ENCODE measurements at regions not wholly inside any gene's neighbourhood (a gene's known extent, or its start where the extent isn't known, plus 50 kb on each side); places are given as distances from the start of the nearest gene placed in this dataset.

DNA sequence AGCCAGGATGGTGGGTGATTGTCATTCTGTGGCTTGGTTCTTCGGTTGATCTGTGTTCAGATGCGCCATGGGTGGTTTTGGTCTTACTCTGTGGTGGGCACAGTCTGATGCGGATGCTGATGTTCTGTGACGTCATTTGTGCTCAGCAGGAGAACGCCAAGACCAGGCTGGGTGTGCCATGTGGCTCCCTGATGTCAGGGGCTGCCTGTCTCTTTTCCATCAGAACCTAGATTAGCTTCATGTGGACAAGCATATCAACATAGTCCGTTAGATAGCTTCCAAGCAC, 100.6 kb upstream of the ARL4C start (continued):
- TF ChIP-seq RELB (IDR thresholded peaks at IDR 0.05; ENCODE audit: low read depth) (no peak), NFIC (IDR thresholded peaks at IDR 0.05; ENCODE audit: low read depth, low read length) (no peak)

DNA sequence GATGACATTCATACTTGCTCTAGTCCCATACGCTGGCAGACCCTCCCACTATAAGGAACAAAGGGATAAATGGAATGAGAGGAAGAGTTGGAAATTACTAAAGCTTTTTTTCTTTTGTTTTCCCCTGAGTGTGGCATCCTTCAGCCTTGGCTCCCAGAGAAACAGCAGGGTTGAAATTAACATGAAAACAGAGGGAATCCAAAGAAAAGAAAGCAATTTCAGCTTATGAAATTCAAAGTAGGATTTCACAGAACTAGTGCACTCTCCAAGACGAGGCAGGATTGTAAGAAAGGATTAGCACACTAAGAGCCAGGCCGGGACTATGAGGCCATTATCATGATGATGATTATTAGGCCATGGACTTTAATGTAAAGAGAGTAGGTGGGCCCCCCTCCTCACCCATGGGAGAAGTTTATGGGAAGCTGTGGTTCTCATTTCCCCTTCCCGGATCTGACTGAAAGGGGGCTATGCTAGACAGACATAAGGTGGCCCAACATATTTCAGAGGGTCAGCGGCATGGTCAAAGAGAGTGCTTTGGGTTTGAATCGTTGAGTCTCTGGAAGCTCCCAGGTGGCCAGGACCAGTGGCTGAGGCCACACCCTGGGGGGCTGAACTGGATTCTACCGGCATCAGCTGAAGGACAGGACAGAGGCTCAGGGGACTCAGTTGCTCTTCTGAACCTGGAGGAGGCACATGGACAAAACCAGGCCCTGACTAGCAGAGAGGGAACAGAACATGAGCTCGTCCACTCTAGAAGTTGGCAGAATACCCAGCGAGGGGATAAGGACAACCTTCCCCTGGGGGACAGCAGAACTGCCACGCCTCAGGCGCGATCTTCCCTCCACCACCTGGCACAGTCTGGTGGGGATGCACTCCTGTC, 100.1 kb upstream of the ARL4C start:
- H3K27me3 ChIP-seq (replicated peaks in 1 of 2; ENCODE audit: control insufficient read depth in 2 of 2, insufficient read depth in 2 of 2, low read length in 1 of 2): no peaks in the 10 kb centered on the region
- no peak overlapping the region for H3K27ac ChIP-seq (ENCODE audit: control insufficient read depth, insufficient read depth)
- no peaks in the 10 kb centered on the region for H4K20me1 ChIP-seq (ENCODE audit: control insufficient read depth, insufficient read depth)
- H3K79me2 ChIP-seq (ENCODE audit: control insufficient read depth, insufficient read depth, low read length): no peaks in the 10 kb centered on the region
- H3K9ac ChIP-seq (ENCODE audit: control insufficient read depth, insufficient read depth, low read length): no peak overlapping the region
- ATAC-seq: no peak
- in situ Hi-C loops (cut with MboI) (no loop called here), intact Hi-C loops (cut with micrococcal nuclease; ENCODE audit: unreplicated experiment) (no loop called here)
- 20% methylated on average over 12 of the region's 12 CpGs for WGBS (ENCODE audit: insufficient coverage, insufficient replicate concordance, low lambda C conversion rate, missing lambda C conversion rate)
- no peak overlapping the region for H3K4me2 ChIP-seq (ENCODE audit: control insufficient read depth, insufficient read depth)
- no peak for FAIRE-seq
- no peak for DNase-seq (ENCODE audit: low read depth, low spot score)
- no peaks in the 10 kb centered on the region for H3K9me3 ChIP-seq (replicated peaks; ENCODE audit: control insufficient read depth, insufficient read depth, low read length)
- no peaks in the 10 kb centered on the region for H3K36me3 ChIP-seq (ENCODE audit: control insufficient read depth in 2 of 2, insufficient read depth in 2 of 2, low read length in 1 of 2)
- no peaks in the 10 kb centered on the region for H3K4me1 ChIP-seq (ENCODE audit: control insufficient read depth, insufficient read depth, low read length)
- H3K4me3 ChIP-seq: no peak overlapping the region
- TF ChIP-seq, protein P1, sequence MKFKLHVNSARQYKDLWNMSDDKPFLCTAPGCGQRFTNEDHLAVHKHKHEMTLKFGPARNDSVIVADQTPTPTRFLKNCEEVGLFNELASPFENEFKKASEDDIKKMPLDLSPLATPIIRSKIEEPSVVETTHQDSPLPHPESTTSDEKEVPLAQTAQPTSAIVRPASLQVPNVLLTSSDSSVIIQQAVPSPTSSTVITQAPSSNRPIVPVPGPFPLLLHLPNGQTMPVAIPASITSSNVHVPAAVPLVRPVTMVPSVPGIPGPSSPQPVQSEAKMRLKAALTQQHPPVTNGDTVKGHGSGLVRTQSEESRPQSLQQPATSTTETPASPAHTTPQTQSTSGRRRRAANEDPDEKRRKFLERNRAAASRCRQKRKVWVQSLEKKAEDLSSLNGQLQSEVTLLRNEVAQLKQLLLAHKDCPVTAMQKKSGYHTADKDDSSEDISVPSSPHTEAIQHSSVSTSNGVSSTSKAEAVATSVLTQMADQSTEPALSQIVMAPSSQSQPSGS (IDR thresholded peaks at IDR 0.05; ENCODE audit: low read length): no peak
- TF ChIP-seq EGR1 (IDR thresholded peaks at IDR 0.05; ENCODE audit: borderline replicate concordance in 1 of 2, low read depth in 2 of 2, low read length in 2 of 2) (no peak), SP1 (IDR thresholded peaks at IDR 0.05; ENCODE audit: low read depth, low read length) (no peak), ZNF274 (IDR thresholded peaks at IDR 0.05; ENCODE audit: insufficient read depth, insufficient read length) (no peak), FOXM1 (IDR thresholded peaks at IDR 0.05; ENCODE audit: low read depth, low read length) (no peak), TBL1XR1 (IDR thresholded peaks at IDR 0.05; ENCODE audit: low read depth, low read length) (no peak), CBFB (IDR thresholded peaks at IDR 0.05; ENCODE audit: low read depth) (no peak), CREM (IDR thresholded peaks at IDR 0.05; ENCODE audit: low read depth) (no peak), ZNF24 (IDR thresholded peaks at IDR 0.05) (no peak), ZZZ3 (IDR thresholded peaks at IDR 0.05; ENCODE audit: control insufficient read depth, insufficient read length, low read depth) (no peak), CEBPB (IDR thresholded peaks at IDR 0.05; ENCODE audit: borderline replicate concordance in 1 of 2, low read depth in 2 of 2, low read length in 2 of 2) (no peak), ZBTB33 (IDR thresholded peaks at IDR 0.05) (no peak), CBX3 (IDR thresholded peaks at IDR 0.05; ENCODE audit: borderline replicate concordance, low read depth) (no peak)
- H2AFZ ChIP-seq (ENCODE audit: control insufficient read depth, low read depth, low read length): no peak overlapping the region
- ChIA-PET RAD21 (ENCODE audit: unreplicated experiment) (no interaction called here), SMC1A (ENCODE audit: uncharacterized antibody, unreplicated experiment) (no interaction called here), CTCF (no interaction called here), POLR2A (no interaction called here)
- BruUV-seq (replicated peaks): no TSS peak
